ENCODE measurements at regions not wholly inside any gene's neighbourhood (a gene's known extent, or its start where the extent isn't known, plus 50 kb on each side); places are given as distances from the start of the nearest gene placed in this dataset.

GRCh38 chr13:74466864-74467263 lies 332.7 kb upstream of the KLF12 start:
- no peak for TF ChIP-seq CTCF (IDR thresholded peaks at IDR 0.05)
- TF ChIP-seq POLR2A (IDR thresholded peaks at IDR 0.05): no peak
